GM12878 (cell line): ENCODE measurements at regions not wholly inside any gene's neighbourhood (a gene's known extent, or its start where the extent isn't known, plus 50 kb on each side); places are given as distances from the start of the nearest gene placed in this dataset.

Source experiments
- ASH2L ChIP-seq: fragments of 300-600, 200-600 bp; sonication (generic); IDR thresholded peaks from 2 replicates; pipeline ENCODE4 v1.6.1; 2017; ENCODE audit warnings: low read depth, mild to moderate bottlenecking, borderline replicate concordance
- BHLHE40 ChIP-seq, 2 experiments: fragments of 450-650 bp in 1 of 2; IDR thresholded peaks; 2 replicates each; pipeline ENCODE4 v1.6.1; 2011 to 2017; ENCODE audit warnings: low read depth in 2 of 2, borderline replicate concordance in 1 of 2, improper control_type of control experiment in 1 of 2, low read length in 1 of 2, mild to moderate bottlenecking in 1 of 2
- CHD1 ChIP-seq: IDR thresholded peaks from 2 replicates; pipeline ENCODE4 v1.6.1; 2012; ENCODE audit warnings: low read depth, low read length, improper control_type of control experiment
- CREM ChIP-seq: IDR thresholded peaks from 2 replicates; pipeline ENCODE4 v1.6.1; 2014; ENCODE audit warnings: antibody characterized with exemption, low read depth
- CTCF ChIP-seq, 3 experiments: IDR thresholded peaks in 2 of 3; conservative IDR thresholded peaks in 1 of 3; 2 replicates each; pipeline ENCODE4 v1.5.1; 2011; ENCODE audit warnings: low read depth in 3 of 3, low read length in 3 of 3, mild to moderate bottlenecking in 3 of 3, control low read depth in 2 of 3, moderate library complexity in 2 of 3, inconsistent platforms in 1 of 3, mixed read lengths in 1 of 3; ENCODE audit not compliant: control insufficient read depth in 2 of 3, insufficient read depth in 1 of 3; ENCODE audit errors: extremely low read depth in 1 of 3
- GABPA ChIP-seq: IDR thresholded peaks from 2 replicates; pipeline ENCODE4 v1.6.1; 2014; ENCODE audit warnings: antibody characterized with exemption, low read depth, mild to moderate bottlenecking, inconsistent platforms
- IKZF1 ChIP-seq: fragments of 450-650 bp; conservative IDR thresholded peaks from 2 replicates; pipeline ENCODE4 v1.6.1; 2017; ENCODE audit warnings: antibody characterized with exemption, mild to moderate bottlenecking
- KAT2A ChIP-seq: conservative IDR thresholded peaks from 2 replicates; pipeline ENCODE4 v1.6.1; 2011; ENCODE audit warnings: low read depth, low read length; ENCODE audit not compliant: control insufficient read depth
- NBN ChIP-seq: fragments of 450-650 bp; IDR thresholded peaks from 2 replicates; pipeline ENCODE4 v1.6.1; 2016
- NR2C1 ChIP-seq: fragments of 450-650 bp; IDR thresholded peaks from 2 replicates; pipeline ENCODE4 v1.6.1; 2017; ENCODE audit warnings: antibody characterized with exemption, mild to moderate bottlenecking, moderate library complexity
- PAX5 ChIP-seq: IDR thresholded peaks from 2 replicates; pipeline ENCODE4 v1.6.1; 2011; ENCODE audit warnings: low read depth, low read length, borderline replicate concordance
- RB1 ChIP-seq: fragments of 450-650 bp; formaldehyde crosslinking; IDR thresholded peaks from 2 replicates; pipeline ENCODE4 v1.6.1; 2017; ENCODE audit warnings: mild to moderate bottlenecking, borderline replicate concordance
- SMC3 ChIP-seq: IDR thresholded peaks from 2 replicates; pipeline ENCODE4 v1.6.1; 2011; ENCODE audit warnings: low read length, improper control_type of control experiment, borderline replicate concordance
- TCF12 ChIP-seq: IDR thresholded peaks from 2 replicates; pipeline ENCODE4 v1.6.1; 2011; ENCODE audit warnings: low read depth, mild to moderate bottlenecking, low read length
- WRNIP1 ChIP-seq: IDR thresholded peaks from 2 replicates; pipeline ENCODE4 v1.6.1; 2011; ENCODE audit warnings: low read depth, low read length, improper control_type of control experiment, borderline replicate concordance
- ZNF217 ChIP-seq: fragments of 450-650 bp; IDR thresholded peaks from 2 replicates; pipeline ENCODE4 v1.6.1; 2017; ENCODE audit warnings: antibody characterized with exemption, mild to moderate bottlenecking
- ZNF274 ChIP-seq: IDR thresholded peaks from one replicate; pipeline ENCODE4 v1.8.0; 2011; ENCODE audit not compliant: insufficient read length, insufficient read depth
- TF ChIP-seq, protein P1 (sequence below): IDR thresholded peaks from 2 replicates; pipeline ENCODE4 v1.6.1; 2012; ENCODE audit warnings: improper control_type of control experiment, low read depth, low read length; ENCODE audit not compliant: insufficient replicate concordance
- TF ChIP-seq, protein P2 (sequence below): fragments of 450-650 bp; IDR thresholded peaks from 2 replicates; pipeline ENCODE4 v1.6.1; 2016; ENCODE audit warnings: mild to moderate bottlenecking
- TF ChIP-seq, protein P3 (sequence below): fragments of 450-650 bp; IDR thresholded peaks from 2 replicates; pipeline ENCODE4 v1.6.1; 2017; ENCODE audit warnings: mild to moderate bottlenecking, low read depth, inconsistent platforms; ENCODE audit not compliant: poor library complexity, severe bottlenecking

GRCh38 chr3:124467980-124468902, 262.0 kb upstream of the UMPS start (continued):
- TF ChIP-seq ZNF217 = no peak
- TF ChIP-seq GABPA = no peak
- TF ChIP-seq SMC3 = peak; percentile 94
- TF ChIP-seq, protein P1, sequence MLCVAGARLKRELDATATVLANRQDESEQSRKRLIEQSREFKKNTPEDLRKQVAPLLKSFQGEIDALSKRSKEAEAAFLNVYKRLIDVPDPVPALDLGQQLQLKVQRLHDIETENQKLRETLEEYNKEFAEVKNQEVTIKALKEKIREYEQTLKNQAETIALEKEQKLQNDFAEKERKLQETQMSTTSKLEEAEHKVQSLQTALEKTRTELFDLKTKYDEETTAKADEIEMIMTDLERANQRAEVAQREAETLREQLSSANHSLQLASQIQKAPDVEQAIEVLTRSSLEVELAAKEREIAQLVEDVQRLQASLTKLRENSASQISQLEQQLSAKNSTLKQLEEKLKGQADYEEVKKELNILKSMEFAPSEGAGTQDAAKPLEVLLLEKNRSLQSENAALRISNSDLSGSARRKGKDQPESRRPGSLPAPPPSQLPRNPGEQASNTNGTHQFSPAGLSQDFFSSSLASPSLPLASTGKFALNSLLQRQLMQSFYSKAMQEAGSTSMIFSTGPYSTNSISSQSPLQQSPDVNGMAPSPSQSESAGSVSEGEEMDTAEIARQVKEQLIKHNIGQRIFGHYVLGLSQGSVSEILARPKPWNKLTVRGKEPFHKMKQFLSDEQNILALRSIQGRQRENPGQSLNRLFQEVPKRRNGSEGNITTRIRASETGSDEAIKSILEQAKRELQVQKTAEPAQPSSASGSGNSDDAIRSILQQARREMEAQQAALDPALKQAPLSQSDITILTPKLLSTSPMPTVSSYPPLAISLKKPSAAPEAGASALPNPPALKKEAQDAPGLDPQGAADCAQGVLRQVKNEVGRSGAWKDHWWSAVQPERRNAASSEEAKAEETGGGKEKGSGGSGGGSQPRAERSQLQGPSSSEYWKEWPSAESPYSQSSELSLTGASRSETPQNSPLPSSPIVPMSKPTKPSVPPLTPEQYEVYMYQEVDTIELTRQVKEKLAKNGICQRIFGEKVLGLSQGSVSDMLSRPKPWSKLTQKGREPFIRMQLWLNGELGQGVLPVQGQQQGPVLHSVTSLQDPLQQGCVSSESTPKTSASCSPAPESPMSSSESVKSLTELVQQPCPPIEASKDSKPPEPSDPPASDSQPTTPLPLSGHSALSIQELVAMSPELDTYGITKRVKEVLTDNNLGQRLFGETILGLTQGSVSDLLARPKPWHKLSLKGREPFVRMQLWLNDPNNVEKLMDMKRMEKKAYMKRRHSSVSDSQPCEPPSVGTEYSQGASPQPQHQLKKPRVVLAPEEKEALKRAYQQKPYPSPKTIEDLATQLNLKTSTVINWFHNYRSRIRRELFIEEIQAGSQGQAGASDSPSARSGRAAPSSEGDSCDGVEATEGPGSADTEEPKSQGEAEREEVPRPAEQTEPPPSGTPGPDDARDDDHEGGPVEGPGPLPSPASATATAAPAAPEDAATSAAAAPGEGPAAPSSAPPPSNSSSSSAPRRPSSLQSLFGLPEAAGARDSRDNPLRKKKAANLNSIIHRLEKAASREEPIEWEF = peak; percentile 5
- peak; percentile 93 to 98 (median 94); a peak in 5 of 6 replicates for TF ChIP-seq CTCF (IDR thresholded peaks at IDR 0.05 in 2 of 3, conservative IDR thresholded peaks at IDR 0.05 in 1 of 3; ENCODE audit: control insufficient read depth in 2 of 3, extremely low read depth in 1 of 3, insufficient read depth in 1 of 3, low read depth in 3 of 3, low read length in 3 of 3)
- no peak for TF ChIP-seq NBN
- TF ChIP-seq WRNIP1 = no peak
- TF ChIP-seq PAX5 = no peak
- no peak for TF ChIP-seq ZNF274
- no peak for TF ChIP-seq RB1
- TF ChIP-seq, protein P2, sequence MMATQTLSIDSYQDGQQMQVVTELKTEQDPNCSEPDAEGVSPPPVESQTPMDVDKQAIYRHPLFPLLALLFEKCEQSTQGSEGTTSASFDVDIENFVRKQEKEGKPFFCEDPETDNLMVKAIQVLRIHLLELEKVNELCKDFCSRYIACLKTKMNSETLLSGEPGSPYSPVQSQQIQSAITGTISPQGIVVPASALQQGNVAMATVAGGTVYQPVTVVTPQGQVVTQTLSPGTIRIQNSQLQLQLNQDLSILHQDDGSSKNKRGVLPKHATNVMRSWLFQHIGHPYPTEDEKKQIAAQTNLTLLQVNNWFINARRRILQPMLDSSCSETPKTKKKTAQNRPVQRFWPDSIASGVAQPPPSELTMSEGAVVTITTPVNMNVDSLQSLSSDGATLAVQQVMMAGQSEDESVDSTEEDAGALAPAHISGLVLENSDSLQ = no peak
- TF ChIP-seq BHLHE40 (IDR thresholded peaks at IDR 0.05; ENCODE audit: borderline replicate concordance in 1 of 2, low read depth in 2 of 2, low read length in 1 of 2) = 0 out of 4 replicates have a peak, but pooled peaks of 1 of the 2 experiments have one; percentile 9
- TF ChIP-seq TCF12 = no peak
- no peak for TF ChIP-seq CREM
- TF ChIP-seq, protein P3, sequence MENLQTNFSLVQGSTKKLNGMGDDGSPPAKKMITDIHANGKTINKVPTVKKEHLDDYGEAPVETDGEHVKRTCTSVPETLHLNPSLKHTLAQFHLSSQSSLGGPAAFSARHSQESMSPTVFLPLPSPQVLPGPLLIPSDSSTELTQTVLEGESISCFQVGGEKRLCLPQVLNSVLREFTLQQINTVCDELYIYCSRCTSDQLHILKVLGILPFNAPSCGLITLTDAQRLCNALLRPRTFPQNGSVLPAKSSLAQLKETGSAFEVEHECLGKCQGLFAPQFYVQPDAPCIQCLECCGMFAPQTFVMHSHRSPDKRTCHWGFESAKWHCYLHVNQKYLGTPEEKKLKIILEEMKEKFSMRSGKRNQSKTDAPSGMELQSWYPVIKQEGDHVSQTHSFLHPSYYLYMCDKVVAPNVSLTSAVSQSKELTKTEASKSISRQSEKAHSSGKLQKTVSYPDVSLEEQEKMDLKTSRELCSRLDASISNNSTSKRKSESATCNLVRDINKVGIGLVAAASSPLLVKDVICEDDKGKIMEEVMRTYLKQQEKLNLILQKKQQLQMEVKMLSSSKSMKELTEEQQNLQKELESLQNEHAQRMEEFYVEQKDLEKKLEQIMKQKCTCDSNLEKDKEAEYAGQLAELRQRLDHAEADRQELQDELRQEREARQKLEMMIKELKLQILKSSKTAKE = no peak
- no peak for TF ChIP-seq NR2C1
- TF ChIP-seq ASH2L = no peak
- TF ChIP-seq IKZF1 = no peak
- no peak for TF ChIP-seq CHD1
- no peak for TF ChIP-seq KAT2A
